ENCODE measurements at regions not wholly inside any gene's neighbourhood (a gene's known extent, or its start where the extent isn't known, plus 50 kb on each side); places are given as distances from the start of the nearest gene placed in this dataset.

GRCh38 chr13:78940455-78941130, 281.6 kb upstream of the OBI1 start:
- Histone ChIP-seq H3K36me3 (replicated peaks; ENCODE audit: control insufficient read depth, insufficient read depth, low read length) (no peaks in the 10 kb centered on the region), H3K27me3 (ENCODE audit: control insufficient read depth, insufficient read depth, low read length) (no peaks in the 10 kb centered on the region), H3K4me3 (ENCODE audit: insufficient read depth, low read depth, low read length) (no peak overlapping the region)
- no peak for DNase-seq

DNA sequence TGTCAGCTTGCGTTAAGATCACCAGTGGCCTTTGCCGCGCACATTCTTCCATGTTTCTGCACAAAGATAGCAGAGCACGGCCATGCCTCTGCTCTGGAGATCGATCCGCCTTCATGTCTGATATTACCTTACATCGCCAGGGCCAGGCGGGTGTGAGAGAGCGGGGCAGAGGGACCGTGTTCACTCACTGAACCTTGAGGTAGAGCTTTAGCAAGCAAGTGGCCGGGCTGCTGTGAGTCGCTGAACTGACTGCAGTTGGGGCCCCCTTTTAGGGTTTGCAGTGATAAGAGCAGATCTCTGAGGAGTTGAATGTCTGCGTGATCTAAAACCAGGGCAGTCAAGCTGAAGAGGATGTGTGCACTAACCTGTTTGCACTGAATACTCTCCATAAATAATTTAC, 275.4 kb upstream of the OBI1 start:
- no peaks in the 10 kb centered on the region for H3K36me3 ChIP-seq (replicated peaks; ENCODE audit: control insufficient read depth, insufficient read depth, low read length)
- DNase-seq: peak; percentile 6
- no peak overlapping the region for H3K4me3 ChIP-seq (ENCODE audit: insufficient read depth, low read depth, low read length)
- H3K27me3 ChIP-seq (ENCODE audit: control insufficient read depth, insufficient read depth, low read length): no peaks in the 10 kb centered on the region

DNA sequence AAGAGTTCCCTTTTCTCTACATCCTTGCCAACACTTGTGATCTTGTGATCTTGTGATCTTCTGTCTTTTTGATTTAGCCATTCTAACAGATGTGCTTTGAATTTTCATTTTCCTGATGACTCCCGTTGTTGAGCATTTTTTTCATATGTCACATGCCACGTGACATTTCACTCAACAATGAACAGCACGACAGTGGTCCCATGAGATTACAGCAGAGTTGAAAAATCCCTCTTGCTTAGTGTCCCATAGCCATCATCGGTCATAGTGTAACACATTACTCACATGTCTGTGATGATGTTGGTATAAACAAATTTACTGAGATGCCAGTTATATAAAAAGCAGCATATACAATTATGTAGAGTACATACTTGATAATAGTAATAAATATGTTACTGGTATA, 256.1 kb upstream of the OBI1 start:
- Histone ChIP-seq H3K27me3 (ENCODE audit: control insufficient read depth, insufficient read depth, low read length) (no peaks in the 10 kb centered on the region), H3K36me3 (replicated peaks; ENCODE audit: control insufficient read depth, insufficient read depth, low read length) (no peaks in the 10 kb centered on the region), H3K4me3 (ENCODE audit: insufficient read depth, low read depth, low read length) (no peak overlapping the region)
- DNase-seq: no peak

DNA sequence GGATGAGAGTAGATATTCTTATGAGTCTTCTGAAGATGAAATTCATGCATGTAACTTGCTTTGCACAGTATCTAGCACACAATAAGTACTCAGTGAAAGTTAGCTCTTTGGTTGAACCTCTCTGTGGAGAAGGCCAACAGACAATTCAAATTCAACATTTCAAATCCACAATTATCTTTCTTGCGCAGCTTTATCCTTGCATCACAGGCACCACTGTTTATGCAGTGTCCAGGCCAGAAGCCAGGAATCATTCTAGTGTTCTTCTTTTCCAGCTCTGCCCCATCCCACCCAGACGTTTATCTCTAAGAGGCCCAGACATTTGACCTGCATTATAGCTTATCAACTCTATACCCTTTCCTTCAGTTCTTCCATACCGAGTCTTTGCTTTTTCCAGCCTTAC, 254.7 kb upstream of the OBI1 start:
- Histone ChIP-seq H3K4me3 (ENCODE audit: insufficient read depth, low read depth, low read length) (no peak overlapping the region), H3K36me3 (replicated peaks; ENCODE audit: control insufficient read depth, insufficient read depth, low read length) (no peaks in the 10 kb centered on the region), H3K27me3 (ENCODE audit: control insufficient read depth, insufficient read depth, low read length) (no peaks in the 10 kb centered on the region)
- no peak for DNase-seq

DNA sequence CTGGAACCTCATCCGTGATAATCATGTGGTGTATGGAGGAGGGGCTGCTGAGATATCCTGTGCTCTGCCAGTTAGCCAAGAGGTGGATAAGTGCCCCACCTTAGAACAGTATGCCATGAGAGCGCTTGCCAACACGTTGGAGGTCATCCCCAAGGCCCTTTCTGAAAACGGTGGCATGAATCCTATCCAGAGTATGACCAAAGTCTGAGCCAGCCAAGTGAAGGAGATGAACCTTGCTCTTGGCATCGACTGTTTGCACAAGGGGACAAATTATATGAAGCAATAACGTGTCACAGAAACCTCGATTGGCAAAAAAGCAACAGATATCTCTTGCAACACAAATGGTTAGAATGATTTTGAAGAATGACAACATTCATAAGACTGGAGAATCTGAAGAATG, 251.2 kb upstream of the OBI1 start:
- Histone ChIP-seq H3K4me3 (ENCODE audit: insufficient read depth, low read depth, low read length) (no peak overlapping the region), H3K36me3 (replicated peaks; ENCODE audit: control insufficient read depth, insufficient read depth, low read length) (no peaks in the 10 kb centered on the region), H3K27me3 (ENCODE audit: control insufficient read depth, insufficient read depth, low read length) (no peaks in the 10 kb centered on the region)
- DNase-seq: no peak

- DNase-seq: no peak
- Histone ChIP-seq H3K27me3 (ENCODE audit: control insufficient read depth, insufficient read depth, low read length) (no peaks in the 10 kb centered on the region), H3K36me3 (replicated peaks; ENCODE audit: control insufficient read depth, insufficient read depth, low read length) (no peaks in the 10 kb centered on the region), H3K4me3 (ENCODE audit: insufficient read depth, low read depth, low read length) (no peak overlapping the region)
Measured at GRCh38 chr13:78909276-78909675, 250.3 kb upstream of the OBI1 start.

DNA sequence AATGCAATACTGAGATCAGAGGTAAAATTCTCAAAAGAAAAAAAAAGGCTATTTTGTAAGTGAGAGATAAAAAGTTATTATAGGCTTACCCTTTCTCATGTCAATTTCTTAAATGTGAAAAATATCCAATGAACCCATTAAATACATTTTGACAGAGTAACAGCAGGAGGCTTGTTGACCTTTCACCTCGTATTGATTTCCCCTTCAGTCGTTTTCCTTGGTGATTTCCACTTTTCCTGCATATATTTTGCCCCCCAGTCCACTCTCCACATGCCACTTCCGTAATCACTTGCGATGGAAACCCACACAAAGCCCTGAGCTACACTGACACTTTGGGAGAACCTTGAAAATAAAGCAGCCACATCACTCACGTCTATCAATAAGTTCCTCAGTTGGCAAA, 248.1 kb upstream of the OBI1 start:
- Histone ChIP-seq H3K36me3 (replicated peaks; ENCODE audit: control insufficient read depth, insufficient read depth, low read length) (no peaks in the 10 kb centered on the region), H3K4me3 (ENCODE audit: insufficient read depth, low read depth, low read length) (no peak overlapping the region), H3K27me3 (ENCODE audit: control insufficient read depth, insufficient read depth, low read length) (no peaks in the 10 kb centered on the region)
- no peak for DNase-seq

DNA sequence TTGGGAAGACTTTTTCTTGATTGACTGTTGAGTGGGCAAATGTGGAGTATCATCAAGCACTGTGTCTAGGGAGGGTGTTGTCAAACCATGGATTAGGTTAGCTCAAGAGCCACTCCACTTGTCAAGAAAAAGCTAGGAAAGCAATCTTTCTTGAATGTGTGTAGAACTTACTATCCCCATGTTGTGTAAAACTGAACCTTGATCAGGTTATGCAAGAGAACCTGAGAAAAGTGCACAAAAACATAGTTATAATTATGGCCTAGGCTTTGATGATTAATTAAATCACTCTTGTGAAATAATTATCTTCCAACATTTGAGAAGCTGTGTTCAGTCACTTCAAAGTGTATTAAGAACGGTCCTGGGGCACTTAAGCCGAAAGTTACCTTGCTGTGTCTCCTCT, 238.2 kb upstream of the OBI1 start:
- Histone ChIP-seq H3K36me3 (replicated peaks; ENCODE audit: control insufficient read depth, insufficient read depth, low read length) (no peaks in the 10 kb centered on the region), H3K4me3 (ENCODE audit: insufficient read depth, low read depth, low read length) (no peak overlapping the region), H3K27me3 (ENCODE audit: control insufficient read depth, insufficient read depth, low read length) (no peaks in the 10 kb centered on the region)
- no peak for DNase-seq

- H3K4me3 ChIP-seq (ENCODE audit: insufficient read depth, low read depth, low read length): no peak overlapping the region
- H3K36me3 ChIP-seq (replicated peaks; ENCODE audit: control insufficient read depth, insufficient read depth, low read length): no peaks in the 10 kb centered on the region
- DNase-seq: no peak
- no peaks in the 10 kb centered on the region for H3K27me3 ChIP-seq (ENCODE audit: control insufficient read depth, insufficient read depth, low read length)
Measured at GRCh38 chr13:78884571-78884970, 225.6 kb upstream of the OBI1 start.

GRCh38 chr13:78881751-78882150, 222.8 kb upstream of the OBI1 start:
- Histone ChIP-seq H3K36me3 (replicated peaks; ENCODE audit: control insufficient read depth, insufficient read depth, low read length) (no peaks in the 10 kb centered on the region), H3K4me3 (ENCODE audit: insufficient read depth, low read depth, low read length) (no peak overlapping the region), H3K27me3 (ENCODE audit: control insufficient read depth, insufficient read depth, low read length) (no peaks in the 10 kb centered on the region)
- DNase-seq: no peak

- H3K27me3 ChIP-seq (ENCODE audit: control insufficient read depth, insufficient read depth, low read length): no peaks in the 10 kb centered on the region
- no peaks in the 10 kb centered on the region for H3K36me3 ChIP-seq (replicated peaks; ENCODE audit: control insufficient read depth, insufficient read depth, low read length)
- H3K4me3 ChIP-seq (ENCODE audit: insufficient read depth, low read depth, low read length): no peak overlapping the region
- no peak for DNase-seq
Measured at GRCh38 chr13:78881054-78881453, 222.1 kb upstream of the OBI1 start.

DNA sequence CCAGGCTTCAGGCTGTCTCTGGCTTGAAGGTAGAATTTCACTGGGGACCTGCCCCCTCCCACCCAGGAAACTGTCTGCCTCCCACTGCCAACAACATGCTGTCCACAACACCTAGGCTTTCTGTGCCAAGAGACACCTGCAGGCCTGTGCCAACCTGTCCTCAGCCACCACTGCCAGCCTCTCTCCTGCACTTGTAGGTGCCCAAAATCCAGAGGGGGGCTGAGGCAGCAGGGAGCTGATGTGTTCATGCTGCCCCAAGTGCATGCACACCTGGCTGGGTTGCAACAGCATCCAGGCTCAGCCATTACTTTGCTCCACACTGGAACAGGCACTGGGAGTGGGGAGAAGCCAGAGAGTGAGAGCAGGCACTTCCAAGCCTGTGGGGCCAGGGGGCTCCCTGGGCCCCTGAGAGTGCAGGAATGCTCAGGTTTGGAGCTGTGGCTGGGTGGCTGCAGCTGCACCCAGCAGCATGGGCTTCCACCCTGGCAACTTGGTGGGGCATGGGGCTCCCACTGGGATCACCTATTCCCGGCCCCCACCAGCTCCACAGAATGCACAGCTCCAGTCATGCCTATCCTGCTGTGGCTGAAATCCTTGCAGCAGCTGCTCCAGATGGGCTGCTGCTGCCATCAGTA, 218.1 kb upstream of the OBI1 start:
- no peak for DNase-seq
- no peak overlapping the region for H3K4me3 ChIP-seq (ENCODE audit: insufficient read depth, low read depth, low read length)
- no peaks in the 10 kb centered on the region for H3K27me3 ChIP-seq (ENCODE audit: control insufficient read depth, insufficient read depth, low read length)
- H3K36me3 ChIP-seq (replicated peaks; ENCODE audit: control insufficient read depth, insufficient read depth, low read length): no peaks in the 10 kb centered on the region

DNA sequence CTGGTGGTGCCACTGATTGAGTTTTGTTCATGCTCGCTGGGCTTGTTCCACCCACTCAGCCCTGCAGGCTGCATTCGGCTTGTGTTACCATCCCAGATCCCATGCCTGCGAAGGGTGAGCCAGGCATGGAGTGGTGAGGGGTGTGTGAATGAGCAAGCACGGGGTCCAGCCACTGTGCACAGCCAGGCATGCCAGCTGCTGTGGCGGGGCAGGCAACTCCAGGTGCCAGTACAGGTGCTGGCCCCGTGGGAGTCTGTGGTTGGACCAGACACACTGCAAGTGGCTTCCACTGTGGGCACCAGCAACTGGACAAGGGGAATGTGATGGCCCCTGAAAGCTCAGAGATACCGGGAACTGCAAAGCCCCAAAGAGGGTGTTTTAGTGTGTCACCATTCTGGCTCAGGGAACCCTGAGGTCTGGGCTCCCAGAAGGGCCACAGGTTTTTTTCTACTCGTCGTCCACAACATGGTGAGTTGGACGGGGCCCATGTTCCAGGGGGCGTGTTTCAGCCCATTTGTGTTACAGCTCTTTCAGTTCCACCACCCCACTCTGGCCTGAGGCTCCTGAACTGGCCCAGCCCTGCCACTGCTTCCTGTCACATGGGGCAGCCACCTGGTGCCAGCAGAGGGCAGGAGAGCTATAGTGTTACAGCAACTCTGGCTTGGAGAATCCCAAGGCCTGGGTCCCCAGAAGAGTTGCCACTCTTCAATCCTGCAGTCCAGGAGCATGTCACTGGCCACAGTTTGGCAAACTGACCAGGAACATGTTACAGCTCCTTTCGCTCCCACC, 217.0 kb upstream of the OBI1 start:
- Histone ChIP-seq H3K27me3 (ENCODE audit: control insufficient read depth, insufficient read depth, low read length) (no peaks in the 10 kb centered on the region), H3K36me3 (replicated peaks; ENCODE audit: control insufficient read depth, insufficient read depth, low read length) (no peaks in the 10 kb centered on the region), H3K4me3 (ENCODE audit: insufficient read depth, low read depth, low read length) (no peak overlapping the region)
- peak; percentile 61 for DNase-seq

GRCh38 chr13:78868991-78869390, 210.0 kb upstream of the OBI1 start:
- H3K4me3 ChIP-seq (ENCODE audit: insufficient read depth, low read depth, low read length): no peak overlapping the region
- no peaks in the 10 kb centered on the region for H3K36me3 ChIP-seq (replicated peaks; ENCODE audit: control insufficient read depth, insufficient read depth, low read length)

GRCh38 chr13:78867655-78868054, 208.7 kb upstream of the OBI1 start:
- no peak for DNase-seq
- H3K36me3 ChIP-seq (replicated peaks; ENCODE audit: control insufficient read depth, insufficient read depth, low read length): no peaks in the 10 kb centered on the region
- H3K4me3 ChIP-seq (ENCODE audit: insufficient read depth, low read depth, low read length): no peak overlapping the region
- no peaks in the 10 kb centered on the region for H3K27me3 ChIP-seq (ENCODE audit: control insufficient read depth, insufficient read depth, low read length)

More at GRCh38 chr13:78868991-78869390, 210.0 kb upstream of the OBI1 start:
- no peak for DNase-seq
- H3K27me3 ChIP-seq (ENCODE audit: control insufficient read depth, insufficient read depth, low read length): no peaks in the 10 kb centered on the region
